ENCODE measurements at regions not wholly inside any gene's neighbourhood (a gene's known extent, or its start where the extent isn't known, plus 50 kb on each side); places are given as distances from the start of the nearest gene placed in this dataset.

DNA sequence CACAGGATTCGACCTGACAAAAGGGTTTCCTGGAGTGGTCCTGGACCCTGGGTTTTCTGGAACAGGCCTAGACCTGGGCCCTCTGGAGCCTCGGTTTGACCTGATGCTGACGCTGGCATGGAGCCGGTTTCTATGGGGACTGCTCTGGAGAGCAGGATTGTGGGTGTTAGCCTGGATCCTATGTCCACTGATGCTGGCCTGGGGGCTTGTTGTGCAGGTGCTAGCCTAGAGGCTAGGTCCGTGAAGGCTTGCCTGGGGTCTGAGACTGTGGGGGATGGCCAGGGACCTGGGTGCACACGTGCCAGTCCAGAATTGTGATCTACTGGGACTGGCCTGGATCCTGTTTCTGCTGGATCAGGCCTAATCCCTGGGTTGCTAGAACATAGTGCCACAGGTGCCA, 173.1 kb downstream of the TMEM47 start:
- TF ChIP-seq POLR2A (IDR thresholded peaks at IDR 0.05), result no peak
- TF ChIP-seq, protein P1, sequence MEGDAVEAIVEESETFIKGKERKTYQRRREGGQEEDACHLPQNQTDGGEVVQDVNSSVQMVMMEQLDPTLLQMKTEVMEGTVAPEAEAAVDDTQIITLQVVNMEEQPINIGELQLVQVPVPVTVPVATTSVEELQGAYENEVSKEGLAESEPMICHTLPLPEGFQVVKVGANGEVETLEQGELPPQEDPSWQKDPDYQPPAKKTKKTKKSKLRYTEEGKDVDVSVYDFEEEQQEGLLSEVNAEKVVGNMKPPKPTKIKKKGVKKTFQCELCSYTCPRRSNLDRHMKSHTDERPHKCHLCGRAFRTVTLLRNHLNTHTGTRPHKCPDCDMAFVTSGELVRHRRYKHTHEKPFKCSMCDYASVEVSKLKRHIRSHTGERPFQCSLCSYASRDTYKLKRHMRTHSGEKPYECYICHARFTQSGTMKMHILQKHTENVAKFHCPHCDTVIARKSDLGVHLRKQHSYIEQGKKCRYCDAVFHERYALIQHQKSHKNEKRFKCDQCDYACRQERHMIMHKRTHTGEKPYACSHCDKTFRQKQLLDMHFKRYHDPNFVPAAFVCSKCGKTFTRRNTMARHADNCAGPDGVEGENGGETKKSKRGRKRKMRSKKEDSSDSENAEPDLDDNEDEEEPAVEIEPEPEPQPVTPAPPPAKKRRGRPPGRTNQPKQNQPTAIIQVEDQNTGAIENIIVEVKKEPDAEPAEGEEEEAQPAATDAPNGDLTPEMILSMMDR (IDR thresholded peaks at IDR 0.05 in 8 of 11, conservative IDR thresholded peaks at IDR 0.05 in 3 of 11), result no peak
- no peak for TF ChIP-seq POLR2AphosphoS5 (IDR thresholded peaks at IDR 0.05)

All from spleen (tissue), 7 donors.